ENCODE measurements at regions not wholly inside any gene's neighbourhood (a gene's known extent, or its start where the extent isn't known, plus 50 kb on each side); places are given as distances from the start of the nearest gene placed in this dataset.

- H3K27ac ChIP-seq (ENCODE audit: low read depth, low read length), result no peak overlapping the region
- no peak overlapping the region for H3K23ac ChIP-seq (ENCODE audit: low read length)
- no CpG with 5 or more reads among the region's 1 CpG for WGBS (ENCODE audit: extremely low coverage, insufficient coverage, low lambda C conversion rate)
- no peak overlapping the region for H3K18ac ChIP-seq (ENCODE audit: low read length)
- no peak overlapping the region for H4K5ac ChIP-seq (ENCODE audit: low read length)
- no peak overlapping the region for H2BK15ac ChIP-seq (replicated peaks; ENCODE audit: low read depth)
- no peaks in the 10 kb centered on the region for H3K79me1 ChIP-seq (ENCODE audit: low read length)
- H3K4me1 ChIP-seq (ENCODE audit: control insufficient read depth, low read depth, low read length), result peaks cover under 1% of the 10 kb centered on the region
- no peaks in the 10 kb centered on the region for H3K27me3 ChIP-seq (ENCODE audit: insufficient read depth, low read length, poor library complexity)
- no peak overlapping the region for H2AK5ac ChIP-seq (ENCODE audit: low read length)
- H3K9ac ChIP-seq (ENCODE audit: low read length), result no peak overlapping the region
- H3K56ac ChIP-seq (ENCODE audit: low read length), result no peak overlapping the region
- no peak overlapping the region for H4K8ac ChIP-seq (ENCODE audit: low read depth, low read length)
- H3K4ac ChIP-seq (ENCODE audit: low read depth, low read length), result no peak overlapping the region
- DNase-seq, result no peak
- H3K79me2 ChIP-seq (ENCODE audit: control insufficient read depth, insufficient read depth, low read length), result no peaks in the 10 kb centered on the region
- no peak overlapping the region for H2BK120ac ChIP-seq (ENCODE audit: low read depth, low read length)
- no peak overlapping the region for H3K4me2 ChIP-seq (ENCODE audit: low read length)
- no peaks in the 10 kb centered on the region for H3K36me3 ChIP-seq (ENCODE audit: control insufficient read depth, insufficient read depth, low read length)
- H2BK5ac ChIP-seq (ENCODE audit: low read length), result no peak overlapping the region
- H3K4me3 ChIP-seq (ENCODE audit: low read length), result no peak overlapping the region
Measured at GRCh38 chr5:37988454-37989046, 148.7 kb upstream of the GDNF start.

- no peak overlapping the region for H3K27ac ChIP-seq (ENCODE audit: low read depth, low read length)
- no peak overlapping the region for H3K23ac ChIP-seq (ENCODE audit: low read length)
- H3K4me3 ChIP-seq (ENCODE audit: low read length), result no peak overlapping the region
- no peak overlapping the region for H3K4ac ChIP-seq (ENCODE audit: low read depth, low read length)
- no peak overlapping the region for H2BK5ac ChIP-seq (ENCODE audit: low read length)
- H3K18ac ChIP-seq (ENCODE audit: low read length), result no peak overlapping the region
- no CpG with 5 or more reads among the region's 1 CpG for WGBS (ENCODE audit: extremely low coverage, insufficient coverage, low lambda C conversion rate)
- no peak overlapping the region for H2BK120ac ChIP-seq (ENCODE audit: low read depth, low read length)
- DNase-seq, result no peak
- H3K4me1 ChIP-seq (ENCODE audit: control insufficient read depth, low read depth, low read length), result no peaks in the 10 kb centered on the region
- H3K27me3 ChIP-seq (ENCODE audit: insufficient read depth, low read length, poor library complexity), result no peaks in the 10 kb centered on the region
- H4K5ac ChIP-seq (ENCODE audit: low read length), result no peak overlapping the region
- no peak overlapping the region for H2AK5ac ChIP-seq (ENCODE audit: low read length)
- no peak overlapping the region for H4K8ac ChIP-seq (ENCODE audit: low read depth, low read length)
- H3K4me2 ChIP-seq (ENCODE audit: low read length), result no peak overlapping the region
- no peaks in the 10 kb centered on the region for H3K79me2 ChIP-seq (ENCODE audit: control insufficient read depth, insufficient read depth, low read length)
- no peaks in the 10 kb centered on the region for H3K79me1 ChIP-seq (ENCODE audit: low read length)
- H3K9ac ChIP-seq (ENCODE audit: low read length), result no peak overlapping the region
- H2BK15ac ChIP-seq (replicated peaks; ENCODE audit: low read depth), result no peak overlapping the region
- H3K36me3 ChIP-seq (ENCODE audit: control insufficient read depth, insufficient read depth, low read length), result no peaks in the 10 kb centered on the region
- H3K56ac ChIP-seq (ENCODE audit: low read length), result no peak overlapping the region
Measured at GRCh38 chr5:37984300-37984699, 144.5 kb upstream of the GDNF start.

DNA sequence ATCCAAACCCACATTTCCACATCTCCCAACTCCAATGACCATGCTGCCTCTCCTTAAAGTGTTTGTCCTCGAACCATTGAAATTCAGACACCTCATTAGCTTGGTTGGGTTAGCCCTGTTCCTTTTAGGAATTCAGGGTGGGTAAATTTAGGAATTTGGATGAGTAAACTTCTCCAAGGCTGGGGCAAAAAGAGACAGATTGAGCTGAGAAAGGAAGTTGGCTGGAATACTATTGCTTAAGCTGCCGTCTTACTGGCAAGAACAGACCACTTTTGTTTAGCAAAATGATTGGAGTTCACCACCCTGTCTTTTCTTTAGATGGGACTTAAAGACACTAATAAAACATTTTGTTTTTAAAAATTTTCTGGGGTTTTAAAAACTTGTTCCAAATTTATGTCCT lies 143.6 kb upstream of the GDNF start:
- no peaks in the 10 kb centered on the region for H3K27me3 ChIP-seq (ENCODE audit: insufficient read depth, low read length, poor library complexity)
- H3K23ac ChIP-seq (ENCODE audit: low read length), result no peak overlapping the region
- no peak overlapping the region for H3K4me3 ChIP-seq (ENCODE audit: low read length)
- no peaks in the 10 kb centered on the region for H3K4me1 ChIP-seq (ENCODE audit: control insufficient read depth, low read depth, low read length)
- WGBS (ENCODE audit: extremely low coverage, insufficient coverage, low lambda C conversion rate), result no CpG with 5 or more reads among the region's 2 CpGs
- no peak overlapping the region for H4K5ac ChIP-seq (ENCODE audit: low read length)
- no peak overlapping the region for H2BK120ac ChIP-seq (ENCODE audit: low read depth, low read length)
- no peak overlapping the region for H2AK5ac ChIP-seq (ENCODE audit: low read length)
- no peak overlapping the region for H3K18ac ChIP-seq (ENCODE audit: low read length)
- H3K79me1 ChIP-seq (ENCODE audit: low read length), result no peaks in the 10 kb centered on the region
- H3K9ac ChIP-seq (ENCODE audit: low read length), result no peak overlapping the region
- no peak overlapping the region for H2BK15ac ChIP-seq (replicated peaks; ENCODE audit: low read depth)
- no peak overlapping the region for H2BK5ac ChIP-seq (ENCODE audit: low read length)
- H3K79me2 ChIP-seq (ENCODE audit: control insufficient read depth, insufficient read depth, low read length), result no peaks in the 10 kb centered on the region
- no peak overlapping the region for H4K8ac ChIP-seq (ENCODE audit: low read depth, low read length)
- H3K4ac ChIP-seq (ENCODE audit: low read depth, low read length), result no peak overlapping the region
- no peak overlapping the region for H3K4me2 ChIP-seq (ENCODE audit: low read length)
- no peaks in the 10 kb centered on the region for H3K36me3 ChIP-seq (ENCODE audit: control insufficient read depth, insufficient read depth, low read length)
- no peak for DNase-seq
- H3K56ac ChIP-seq (ENCODE audit: low read length), result no peak overlapping the region
- no peak overlapping the region for H3K27ac ChIP-seq (ENCODE audit: low read depth, low read length)

DNA sequence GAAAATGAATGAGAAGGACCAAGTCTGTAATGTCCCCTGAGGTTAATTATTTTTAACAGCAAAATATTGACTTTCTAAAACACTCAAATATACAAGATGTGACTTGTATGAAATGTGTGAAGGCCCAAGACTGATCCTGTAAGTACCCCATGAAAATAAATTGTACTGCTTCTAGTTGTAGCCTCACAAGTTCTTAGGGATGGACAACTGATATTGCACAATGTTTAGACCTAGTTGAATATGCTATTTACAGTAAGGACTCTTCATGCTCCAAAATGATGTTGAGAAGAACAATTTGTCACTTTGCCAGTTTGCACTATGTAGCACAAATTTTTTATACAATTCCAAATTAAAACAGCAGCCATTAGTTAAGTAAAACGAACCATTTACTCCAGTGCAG lies 139.7 kb upstream of the GDNF start:
- Histone ChIP-seq H3K18ac (ENCODE audit: low read length) (no peak overlapping the region), H3K4me3 (ENCODE audit: low read length) (no peak overlapping the region), H3K4me1 (ENCODE audit: control insufficient read depth, low read depth, low read length) (no peaks in the 10 kb centered on the region), H4K8ac (ENCODE audit: low read depth, low read length) (no peak overlapping the region), H2BK15ac (replicated peaks; ENCODE audit: low read depth) (no peak overlapping the region), H3K4ac (ENCODE audit: low read depth, low read length) (no peak overlapping the region), H3K36me3 (ENCODE audit: control insufficient read depth, insufficient read depth, low read length) (no peaks in the 10 kb centered on the region), H3K56ac (ENCODE audit: low read length) (no peak overlapping the region), H3K27ac (ENCODE audit: low read depth, low read length) (no peak overlapping the region), H3K23ac (ENCODE audit: low read length) (no peak overlapping the region), H3K79me2 (ENCODE audit: control insufficient read depth, insufficient read depth, low read length) (no peaks in the 10 kb centered on the region), H3K9ac (ENCODE audit: low read length) (no peak overlapping the region), H3K4me2 (ENCODE audit: low read length) (no peak overlapping the region), H3K27me3 (ENCODE audit: insufficient read depth, low read length, poor library complexity) (no peaks in the 10 kb centered on the region), H2BK5ac (ENCODE audit: low read length) (no peak overlapping the region), H4K5ac (ENCODE audit: low read length) (no peak overlapping the region), H2AK5ac (ENCODE audit: low read length) (no peak overlapping the region), H2BK120ac (ENCODE audit: low read depth, low read length) (no peak overlapping the region), H3K79me1 (ENCODE audit: low read length) (no peaks in the 10 kb centered on the region)
- DNase-seq, result no peak
- no CpG with 5 or more reads among the region's 1 CpG for WGBS (ENCODE audit: extremely low coverage, insufficient coverage, low lambda C conversion rate)

DNA sequence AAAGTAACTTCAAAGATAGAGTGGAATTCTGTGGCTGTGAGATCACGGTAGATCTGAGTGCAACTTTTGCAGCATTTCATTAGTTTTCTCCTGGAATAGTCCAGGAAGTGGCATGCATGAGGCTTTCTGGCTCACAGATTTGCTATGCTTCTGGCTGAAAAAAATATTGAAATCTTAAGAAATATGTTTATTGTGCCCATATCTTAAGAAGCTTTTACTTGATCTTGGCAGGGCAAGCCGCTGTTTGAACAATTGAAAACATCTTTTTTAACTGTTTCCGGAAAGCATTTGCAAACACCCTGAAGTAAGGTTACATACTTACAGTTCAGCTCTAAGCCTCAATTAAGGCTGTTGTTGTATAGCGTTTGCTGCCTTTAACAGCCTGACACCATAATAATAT lies 135.7 kb upstream of the GDNF start:
- Histone ChIP-seq H2BK5ac (ENCODE audit: low read length) (no peak overlapping the region), H3K18ac (ENCODE audit: low read length) (no peak overlapping the region), H3K9ac (ENCODE audit: low read length) (no peak overlapping the region)

GRCh38 chr5:37971483-37972024 lies 131.7 kb upstream of the GDNF start:
- no peaks in the 10 kb centered on the region for H3K79me2 ChIP-seq (ENCODE audit: control insufficient read depth, insufficient read depth, low read length)
- no peak overlapping the region for H3K4ac ChIP-seq (ENCODE audit: low read depth, low read length)
- H2AK5ac ChIP-seq (ENCODE audit: low read length), result no peak overlapping the region
- DNase-seq, result no peak
- no peaks in the 10 kb centered on the region for H3K27me3 ChIP-seq (ENCODE audit: insufficient read depth, low read length, poor library complexity)
- no peaks in the 10 kb centered on the region for H3K4me1 ChIP-seq (ENCODE audit: control insufficient read depth, low read depth, low read length)
- no peak overlapping the region for H3K9ac ChIP-seq (ENCODE audit: low read length)
- no peak overlapping the region for H3K4me3 ChIP-seq (ENCODE audit: low read length)
- no peak overlapping the region for H4K5ac ChIP-seq (ENCODE audit: low read length)
- H3K36me3 ChIP-seq (ENCODE audit: control insufficient read depth, insufficient read depth, low read length), result no peaks in the 10 kb centered on the region
- WGBS (ENCODE audit: extremely low coverage, insufficient coverage, low lambda C conversion rate), result no CpG with 5 or more reads among the region's 1 CpG
- H3K4me2 ChIP-seq (ENCODE audit: low read length), result no peak overlapping the region
- H3K27ac ChIP-seq (ENCODE audit: low read depth, low read length), result no peak overlapping the region
- no peak overlapping the region for H2BK120ac ChIP-seq (ENCODE audit: low read depth, low read length)
- H2BK5ac ChIP-seq (ENCODE audit: low read length), result no peak overlapping the region
- H3K79me1 ChIP-seq (ENCODE audit: low read length), result no peaks in the 10 kb centered on the region
- no peak overlapping the region for H3K23ac ChIP-seq (ENCODE audit: low read length)
- no peak overlapping the region for H3K56ac ChIP-seq (ENCODE audit: low read length)
- no peak overlapping the region for H3K18ac ChIP-seq (ENCODE audit: low read length)
- no peak overlapping the region for H4K8ac ChIP-seq (ENCODE audit: low read depth, low read length)
- no peak overlapping the region for H2BK15ac ChIP-seq (replicated peaks; ENCODE audit: low read depth)

More for the DNA sequence above, 135.7 kb upstream of the GDNF start:
- Histone ChIP-seq H4K8ac (ENCODE audit: low read depth, low read length) (no peak overlapping the region), H3K27me3 (ENCODE audit: insufficient read depth, low read length, poor library complexity) (no peaks in the 10 kb centered on the region), H3K27ac (ENCODE audit: low read depth, low read length) (no peak overlapping the region), H3K4ac (ENCODE audit: low read depth, low read length) (no peak overlapping the region), H2AK5ac (ENCODE audit: low read length) (no peak overlapping the region), H3K36me3 (ENCODE audit: control insufficient read depth, insufficient read depth, low read length) (no peaks in the 10 kb centered on the region), H3K4me2 (ENCODE audit: low read length) (no peak overlapping the region), H3K4me1 (ENCODE audit: control insufficient read depth, low read depth, low read length) (no peaks in the 10 kb centered on the region), H3K79me1 (ENCODE audit: low read length) (no peaks in the 10 kb centered on the region), H3K23ac (ENCODE audit: low read length) (no peak overlapping the region), H3K56ac (ENCODE audit: low read length) (no peak overlapping the region), H2BK120ac (ENCODE audit: low read depth, low read length) (no peak overlapping the region), H3K79me2 (ENCODE audit: control insufficient read depth, insufficient read depth, low read length) (no peaks in the 10 kb centered on the region), H2BK15ac (replicated peaks; ENCODE audit: low read depth) (no peak overlapping the region), H3K4me3 (ENCODE audit: low read length) (no peak overlapping the region), H4K5ac (ENCODE audit: low read length) (no peak overlapping the region)
- no CpG with 5 or more reads among the region's 4 CpGs for WGBS (ENCODE audit: extremely low coverage, insufficient coverage, low lambda C conversion rate)
- no peak for DNase-seq

All from mesendoderm (in vitro differentiated cells).